HCEC 1CT (cell line): ENCODE measurements at regions not wholly inside any gene's neighbourhood (a gene's known extent, or its start where the extent isn't known, plus 50 kb on each side); places are given as distances from the start of the nearest gene placed in this dataset.

ENCODE experiments used
- DNase-seq: peaks from one replicate; pipeline ENCODE4 v3.0.0-alpha.2; 2017

DNA sequence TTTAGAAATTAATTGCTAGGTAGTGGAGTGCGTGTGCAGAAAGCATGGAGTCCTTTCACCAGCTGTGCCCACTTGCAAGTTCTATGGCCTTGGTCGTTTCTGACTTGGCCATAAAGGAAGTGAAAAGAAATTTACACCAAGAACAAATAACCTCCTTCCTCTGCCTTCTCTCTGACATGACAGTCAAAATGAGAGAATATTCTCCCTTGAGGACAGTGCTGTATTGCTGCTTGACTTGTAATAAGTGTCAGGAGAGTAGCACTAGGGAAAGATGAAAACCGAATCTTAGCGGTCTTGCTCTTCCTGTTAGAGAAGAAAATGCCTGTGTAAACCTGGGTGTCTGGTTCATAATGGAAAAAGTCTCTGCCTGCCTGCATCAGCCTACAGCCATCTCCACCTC lies 333.1 kb upstream of the RAG2 start:
- DNase-seq: no peak

DNA sequence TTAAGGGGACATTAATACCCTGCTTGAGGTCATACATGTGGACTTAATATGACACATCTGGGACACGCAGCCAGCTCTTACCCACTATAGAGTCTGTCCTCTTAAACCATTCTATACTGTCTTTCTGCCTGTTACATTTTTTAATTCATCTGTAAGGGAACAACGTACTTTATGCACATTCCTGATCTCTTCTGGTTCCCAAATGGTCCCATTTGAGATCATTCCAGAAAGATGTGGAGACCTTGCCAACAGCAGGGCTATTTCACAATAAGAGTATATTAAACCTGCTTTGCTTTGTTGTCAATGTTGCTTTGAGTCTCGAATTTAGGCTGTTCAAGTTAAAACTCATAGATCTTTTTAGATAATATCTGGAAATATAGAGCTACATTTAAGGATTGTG lies 332.2 kb upstream of the RAG2 start:
- DNase-seq: no peak

DNA sequence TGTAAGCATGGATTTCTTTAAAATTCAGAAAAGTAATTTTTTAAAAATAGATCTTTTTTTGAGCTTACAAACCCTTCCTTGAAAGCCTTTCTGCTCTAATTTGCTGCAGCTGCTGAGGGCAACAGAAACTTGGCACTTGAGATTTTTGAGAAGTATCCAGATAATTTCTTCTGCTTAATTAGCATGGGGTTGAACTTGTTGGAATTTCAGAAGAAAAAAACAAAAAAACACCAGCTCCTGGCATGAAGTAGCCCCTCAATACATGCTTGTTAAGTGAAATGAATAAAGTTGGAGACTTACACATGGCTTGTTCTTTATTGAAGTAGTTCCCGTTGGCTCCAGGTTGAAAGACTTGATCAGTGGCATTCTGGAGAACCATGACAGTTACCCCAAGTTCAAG lies 331.4 kb upstream of the RAG2 start:
- DNase-seq: no peak

DNA sequence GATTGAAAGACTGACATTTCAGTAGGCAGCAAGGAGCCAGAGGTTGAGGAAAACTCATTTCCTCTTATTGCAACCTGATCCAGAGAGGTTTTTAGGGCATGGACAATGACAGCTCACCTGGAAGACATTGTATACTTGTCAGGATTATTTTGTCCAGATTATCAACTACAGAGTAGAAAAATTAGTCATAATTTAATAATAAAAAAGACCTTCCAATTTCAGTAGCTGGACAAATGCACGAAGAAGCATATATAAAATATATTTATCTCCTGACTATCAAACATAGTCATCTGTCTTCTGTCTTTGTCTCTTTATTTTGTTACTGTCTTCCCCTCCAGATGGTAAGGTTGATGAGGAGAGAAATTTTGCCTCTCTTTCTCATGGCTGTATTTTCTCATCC lies 330.6 kb upstream of the RAG2 start:
- no peak for DNase-seq

DNA sequence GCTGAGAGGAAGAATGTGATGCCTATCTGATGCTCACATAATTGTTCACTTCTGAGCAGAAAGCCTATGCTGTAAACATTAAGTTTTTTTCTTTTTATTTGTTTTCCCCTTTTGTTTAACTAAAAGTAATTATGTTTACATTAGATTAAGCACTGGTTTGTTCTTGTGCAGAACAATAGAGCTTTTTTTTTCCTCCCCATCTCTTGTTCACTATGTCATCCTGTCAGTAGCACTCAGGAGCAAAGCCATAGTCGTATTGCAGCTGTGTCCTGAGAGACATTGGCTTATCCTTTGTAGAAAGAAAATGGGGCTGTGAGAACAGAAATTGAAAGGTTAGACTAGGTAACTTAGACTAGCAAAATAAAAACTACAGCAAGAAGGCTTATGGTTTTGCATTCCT lies 301.8 kb upstream of the RAG2 start:
- no peak for DNase-seq

DNA sequence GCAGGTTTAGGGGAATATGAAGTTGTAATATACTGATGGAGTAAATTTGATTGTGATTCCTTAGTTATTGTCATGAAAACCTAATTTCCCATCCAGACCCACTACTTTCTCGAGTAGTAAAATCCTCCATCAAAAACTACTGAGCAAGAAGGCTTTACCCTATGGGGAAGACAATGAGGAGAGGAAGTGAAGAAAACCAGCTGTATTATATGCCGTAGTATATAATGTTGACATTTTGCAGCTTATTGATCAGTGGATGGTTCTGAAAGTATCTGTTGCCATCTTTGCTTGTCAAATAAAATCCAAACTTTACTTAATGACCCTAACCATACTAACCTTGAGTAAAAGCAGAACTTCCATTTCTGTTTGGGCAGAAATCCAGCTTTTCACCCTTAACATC lies 292.8 kb upstream of the RAG2 start:
- DNase-seq: no peak

DNA sequence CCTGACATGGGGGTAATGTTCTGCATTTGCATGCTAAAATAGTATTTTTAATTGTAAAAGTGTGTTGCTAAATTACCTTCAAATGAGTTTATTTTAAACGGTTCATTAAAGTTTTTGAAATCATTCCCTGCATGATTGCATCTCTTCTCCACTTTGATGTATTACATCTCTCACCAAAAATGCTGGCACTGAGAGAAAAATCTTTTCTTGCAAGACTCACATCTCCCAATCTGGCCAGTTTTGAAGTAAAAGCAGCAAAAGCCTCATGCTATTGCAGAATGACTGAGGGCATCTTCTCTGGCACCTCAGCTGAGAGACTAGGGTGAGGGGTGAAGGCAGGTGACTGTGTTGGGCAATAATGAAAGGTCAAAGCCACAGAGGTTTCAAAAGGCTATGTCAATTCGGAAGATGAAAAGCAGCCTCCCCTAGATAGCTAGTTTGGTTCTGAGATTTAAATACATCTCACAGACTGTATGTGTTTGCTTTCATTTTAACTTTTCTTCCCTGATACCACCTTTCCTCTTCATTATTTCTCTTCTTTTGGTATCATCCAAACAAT lies 292.2 kb upstream of the RAG2 start:
- DNase-seq: no peak

DNA sequence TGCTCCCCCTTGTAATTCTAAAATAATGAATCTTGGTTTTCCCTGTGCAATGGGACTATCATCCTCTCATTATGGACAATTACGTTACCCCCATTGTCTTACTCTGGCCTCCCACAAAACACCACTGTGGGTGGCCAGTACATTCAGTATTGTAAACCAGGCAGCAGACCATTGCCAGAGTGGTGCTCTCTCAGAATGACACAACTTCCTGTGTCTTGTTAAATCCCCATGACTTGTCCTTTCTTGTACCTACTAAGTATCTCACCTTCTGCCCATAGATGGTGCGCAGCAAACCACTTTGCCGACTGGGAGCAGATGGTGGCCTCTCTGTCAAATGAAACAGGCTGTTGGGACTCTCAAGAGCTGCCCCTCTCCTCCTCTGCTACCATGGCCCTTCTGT lies 287.1 kb upstream of the RAG2 start:
- no peak for DNase-seq

DNA sequence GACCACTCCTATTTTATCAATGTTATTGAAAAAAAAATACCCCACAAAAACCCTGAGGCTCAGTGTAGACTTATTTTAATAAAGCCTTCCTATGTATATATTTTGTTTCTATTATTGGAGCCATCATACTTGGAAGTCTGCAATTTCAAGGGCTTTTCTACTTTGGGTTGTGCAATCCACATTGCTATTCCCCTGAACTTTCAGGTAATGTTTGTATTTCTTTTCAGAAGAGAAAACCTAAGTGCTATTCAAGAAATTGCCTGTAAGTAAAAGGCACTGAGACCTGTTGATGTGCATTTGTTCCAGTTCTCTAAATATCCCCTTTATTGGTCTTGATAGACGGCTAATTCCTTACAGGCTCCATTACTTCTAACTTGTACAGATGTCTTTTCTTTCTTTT lies 280.7 kb upstream of the RAG2 start:
- DNase-seq: no peak

DNA sequence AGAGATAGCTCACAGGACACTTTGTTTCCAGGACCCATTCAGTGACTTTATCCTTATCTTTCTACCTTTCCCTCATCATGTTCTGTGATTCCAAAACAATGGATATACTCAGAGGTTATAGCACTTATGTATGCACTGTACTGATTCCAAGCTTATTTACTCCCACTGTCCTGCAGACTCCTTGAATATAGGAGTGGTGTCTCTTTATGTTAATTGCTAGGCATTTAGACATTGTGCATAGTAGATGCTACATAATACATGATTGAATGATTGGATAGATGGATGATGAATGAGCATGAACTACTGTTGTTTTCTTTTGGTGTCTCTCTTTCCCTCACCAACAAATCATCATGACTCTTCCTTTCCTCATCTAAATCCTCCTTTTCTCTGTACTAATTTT lies 279.1 kb upstream of the RAG2 start:
- no peak for DNase-seq

DNA sequence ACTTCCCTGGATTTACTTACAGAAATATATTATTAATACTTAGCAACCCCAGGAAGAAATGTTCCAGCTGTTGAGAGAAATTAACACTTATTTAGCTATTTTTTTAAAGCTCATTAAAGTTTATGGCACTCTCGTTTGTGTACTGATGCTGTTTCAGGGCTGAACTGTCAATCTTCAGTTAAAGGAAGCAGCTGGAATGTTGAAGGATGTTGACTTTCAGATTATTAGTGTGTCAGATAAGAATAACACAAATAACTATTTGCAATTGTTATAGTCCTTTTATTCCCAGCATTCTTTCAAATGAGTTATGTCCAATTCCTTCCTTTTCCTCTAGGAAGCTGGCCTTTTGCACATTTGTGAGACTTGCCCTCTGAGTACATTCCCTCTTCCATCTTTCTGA lies 278.2 kb upstream of the RAG2 start:
- DNase-seq: no peak

DNA sequence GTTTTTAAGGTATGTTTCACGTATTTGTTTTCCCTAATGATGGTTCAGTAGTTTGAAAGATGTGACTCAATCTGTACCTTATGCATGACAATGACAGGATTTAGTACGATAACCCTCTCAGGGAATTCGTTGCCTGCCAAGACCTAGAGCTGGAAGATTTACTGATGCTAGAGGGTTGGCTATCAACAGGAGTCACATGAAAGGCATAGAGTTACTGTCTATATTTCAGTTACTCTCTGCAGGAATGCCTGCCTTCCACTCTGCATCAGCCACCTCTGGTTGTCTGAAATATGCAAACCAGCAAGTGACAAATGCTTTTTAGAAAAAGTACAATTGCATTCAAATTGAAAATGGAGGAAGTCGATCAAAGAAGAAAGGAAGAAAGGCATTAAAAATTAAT lies 276.3 kb upstream of the RAG2 start:
- DNase-seq: no peak

DNA sequence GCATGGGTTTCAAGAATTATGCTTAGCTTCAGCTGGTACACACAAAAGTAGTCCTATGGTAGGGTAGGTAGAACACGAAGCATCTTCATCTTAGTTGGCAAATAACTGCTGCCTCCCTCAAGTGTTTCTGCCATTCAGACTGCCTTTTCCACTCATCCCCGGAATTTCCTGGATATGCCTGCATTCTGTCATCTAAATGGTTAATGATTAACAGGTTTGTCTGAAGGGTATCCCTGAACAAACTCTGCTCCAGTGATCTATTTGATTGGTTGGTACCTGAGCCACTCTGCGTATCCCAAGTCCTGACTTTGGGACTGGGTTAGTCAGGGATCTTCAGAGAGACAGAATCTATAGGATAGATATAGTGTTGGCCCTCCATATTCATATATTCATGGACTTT lies 272.3 kb upstream of the RAG2 start:
- DNase-seq: no peak

DNA sequence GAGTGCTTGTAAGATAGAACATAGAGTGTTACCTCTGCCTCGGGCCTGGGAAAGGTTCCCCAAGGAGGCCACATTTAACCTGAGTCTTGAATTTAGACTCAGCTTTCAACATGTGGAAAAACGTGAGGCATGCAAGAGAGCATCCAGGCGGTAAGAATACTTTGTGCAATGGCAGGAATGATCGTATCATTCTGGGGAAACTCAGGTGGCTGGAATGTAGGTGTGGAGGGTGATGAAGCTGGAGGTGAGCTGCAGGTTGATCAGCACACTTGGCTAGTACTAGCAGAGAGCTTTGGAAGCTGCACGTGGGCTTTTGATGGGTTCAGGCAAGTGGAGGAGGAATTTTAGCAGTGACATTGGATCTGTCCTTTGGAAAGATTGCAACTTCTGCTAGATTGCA lies 270.3 kb upstream of the RAG2 start:
- DNase-seq: no peak

DNA sequence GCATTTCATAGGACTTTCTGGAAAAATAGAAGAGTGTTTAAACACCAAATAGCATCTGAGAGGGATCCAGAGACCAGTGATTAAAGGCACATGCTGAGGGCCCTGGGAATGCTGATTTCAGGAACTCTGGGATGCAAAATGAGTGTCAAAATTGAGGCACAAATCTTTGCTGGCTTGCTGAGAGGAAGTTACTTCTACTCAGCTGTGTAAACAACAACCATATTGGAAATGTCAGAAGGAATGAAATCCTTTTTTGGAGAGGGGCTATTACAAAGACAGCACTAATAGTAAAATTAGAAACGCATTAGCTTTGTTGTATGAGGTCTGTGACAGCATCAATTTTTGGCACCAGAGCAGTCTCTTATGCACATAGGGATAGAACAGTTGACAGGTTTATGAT lies 267.8 kb upstream of the RAG2 start:
- no peak for DNase-seq

DNA sequence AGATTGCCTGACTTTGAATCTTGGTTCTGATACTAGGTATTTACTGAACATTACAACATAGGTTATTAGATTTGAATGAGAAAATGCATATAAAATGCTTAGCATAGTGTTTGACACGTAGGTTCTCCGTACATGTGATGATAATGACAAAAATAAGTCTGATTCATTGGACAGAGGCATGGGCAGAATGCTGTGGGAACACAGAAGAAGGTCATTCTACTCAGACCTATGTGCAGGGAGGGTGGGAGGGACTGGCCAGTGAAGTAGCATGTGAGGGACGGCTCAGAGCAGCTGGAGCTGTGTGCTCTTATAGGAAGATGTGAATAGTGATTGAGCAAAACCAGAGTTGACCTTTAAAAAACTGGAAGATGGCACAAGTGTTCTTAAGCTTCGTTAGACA lies 256.8 kb upstream of the RAG2 start:
- no peak for DNase-seq

DNA sequence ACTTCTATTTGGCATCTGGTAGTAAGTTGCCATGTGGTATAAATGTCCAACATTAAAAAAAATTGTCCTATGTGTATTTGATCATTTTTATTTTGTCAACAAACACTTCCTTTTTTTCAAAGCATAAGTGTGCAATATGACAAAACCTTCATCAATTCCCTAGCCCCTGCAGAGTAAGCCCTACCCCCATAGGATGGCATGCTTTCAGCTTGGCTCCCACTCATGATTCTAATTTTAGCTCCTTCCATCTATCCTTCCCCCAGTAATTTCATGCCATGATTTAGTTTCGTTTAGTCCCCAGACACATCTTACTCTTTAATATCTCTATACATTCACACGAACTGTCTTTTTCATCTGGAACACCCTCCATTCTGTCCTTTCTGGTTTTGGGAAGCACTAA lies 250.6 kb upstream of the RAG2 start:
- DNase-seq: no peak

DNA sequence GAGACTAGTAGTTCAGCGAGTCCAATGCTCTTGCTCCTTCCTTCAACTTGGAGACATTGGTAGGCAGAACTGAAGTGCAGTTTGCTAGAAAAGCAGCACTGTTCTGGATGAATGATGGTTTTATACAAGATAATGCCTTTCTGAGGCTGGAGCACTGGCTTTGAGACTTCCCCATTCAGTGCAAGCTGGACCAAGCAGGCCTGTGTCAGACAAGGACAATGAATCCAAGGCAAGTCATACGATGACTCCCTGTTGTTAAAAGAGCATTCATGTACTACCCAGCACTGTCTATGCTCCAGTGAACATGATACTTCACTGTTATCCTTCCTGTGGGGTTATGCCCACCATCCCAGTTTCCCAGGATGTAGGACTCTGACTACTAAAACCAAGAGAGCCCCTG lies 242.3 kb upstream of the RAG2 start:
- DNase-seq: no peak

DNA sequence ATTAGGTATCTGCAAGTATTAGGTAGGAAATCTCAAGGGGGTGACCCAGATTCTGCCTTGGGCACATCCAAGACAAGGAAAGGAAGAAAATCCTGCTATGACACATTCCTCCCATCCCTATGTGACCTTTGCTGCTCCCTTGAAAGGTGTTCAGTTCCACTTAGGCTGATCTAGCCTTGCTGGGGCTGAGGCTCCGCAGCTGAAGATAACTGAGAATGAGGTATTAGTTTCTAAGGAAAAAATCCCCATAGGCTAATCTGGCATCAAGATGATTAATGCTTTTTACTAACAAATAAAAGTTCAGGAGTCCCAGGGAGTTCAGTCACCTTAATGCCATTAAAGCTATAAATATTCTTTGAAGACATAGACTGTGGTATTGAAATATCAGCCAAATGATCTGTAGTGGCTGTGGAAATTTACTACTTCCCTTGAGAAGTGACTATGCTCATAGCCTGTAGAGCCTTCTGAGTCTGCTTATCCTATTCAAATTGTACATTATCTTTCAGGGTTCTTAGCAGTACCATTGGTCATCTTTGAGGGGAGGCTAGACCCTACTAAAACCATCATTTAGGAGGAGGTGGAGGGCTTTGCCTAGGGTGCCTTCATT lies 239.9 kb upstream of the RAG2 start:
- no peak for DNase-seq

DNA sequence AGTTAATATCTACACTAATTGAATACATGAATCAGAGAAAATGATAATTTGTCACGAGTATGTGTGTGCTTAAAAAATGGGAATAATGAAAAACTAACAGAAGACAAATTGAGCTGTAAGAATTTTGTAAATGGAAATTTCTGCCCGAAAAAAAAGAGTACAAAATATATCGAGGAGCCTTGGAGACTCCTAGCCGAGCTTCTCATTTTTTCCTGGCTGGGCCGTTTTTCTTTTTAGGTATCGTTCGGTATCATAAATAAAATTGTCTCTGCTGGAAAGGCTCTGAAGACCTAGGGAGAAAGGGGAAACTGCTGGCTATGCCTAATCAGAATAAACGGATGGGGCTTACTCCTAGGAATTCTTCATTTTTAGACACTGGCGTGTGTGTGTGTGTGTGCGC lies 227.2 kb upstream of the RAG2 start:
- no peak for DNase-seq

DNA sequence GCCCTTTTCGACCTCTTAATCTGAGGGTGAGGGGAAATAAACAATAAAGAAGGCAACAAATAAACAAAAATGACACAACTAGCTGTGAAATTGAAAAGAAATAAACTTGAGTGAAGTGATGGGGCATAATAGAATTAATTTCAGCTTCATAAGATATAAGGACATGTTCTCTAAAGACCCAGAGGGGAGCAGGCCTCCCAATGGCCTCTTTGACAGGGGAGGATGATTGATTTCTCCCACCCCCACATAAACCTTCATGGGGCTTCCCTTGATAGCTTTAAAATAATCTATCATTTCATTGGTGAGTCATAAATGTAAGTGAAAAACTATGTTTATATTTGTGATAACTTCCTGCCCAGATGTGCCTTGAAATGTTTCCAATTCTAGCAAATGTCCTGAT lies 226.3 kb upstream of the RAG2 start:
- no peak for DNase-seq

DNA sequence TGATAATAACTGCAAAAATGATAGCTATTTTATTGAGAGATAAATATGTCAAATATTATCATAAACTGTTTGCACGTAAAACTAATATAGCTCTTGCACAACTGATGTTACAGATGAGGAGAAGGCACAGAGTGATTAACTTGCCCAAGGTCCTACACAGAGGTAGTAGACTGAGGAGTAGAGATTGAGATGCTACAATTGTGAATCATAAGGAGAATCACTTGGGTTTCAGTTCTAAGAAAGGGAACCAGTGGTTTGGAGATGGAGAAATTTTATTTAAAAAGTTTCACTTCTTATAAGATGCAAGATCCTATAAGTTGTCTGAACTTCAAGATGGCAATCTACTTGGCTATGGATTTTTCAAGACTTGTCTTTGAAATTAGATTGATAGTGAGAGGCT lies 224.8 kb upstream of the RAG2 start:
- no peak for DNase-seq

DNA sequence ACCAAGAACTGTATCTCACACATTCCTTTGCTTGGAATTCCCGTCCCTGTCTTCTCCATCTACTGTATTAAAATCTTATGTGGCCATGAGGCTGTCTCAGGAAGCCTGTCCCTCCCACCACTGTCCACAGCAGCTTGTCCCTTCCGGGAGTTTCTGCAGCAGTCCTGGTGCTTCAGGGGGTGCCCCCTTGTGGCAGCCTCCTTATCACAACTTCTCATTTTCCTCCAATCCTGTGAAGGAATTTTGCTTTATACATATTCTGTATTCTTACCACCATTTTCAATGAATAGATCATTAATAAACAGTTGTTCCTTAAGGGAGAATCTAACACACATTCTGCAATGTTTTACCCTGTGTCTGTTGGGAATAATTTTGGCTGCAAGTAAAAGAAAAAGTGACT lies 220.4 kb upstream of the RAG2 start:
- no peak for DNase-seq

DNA sequence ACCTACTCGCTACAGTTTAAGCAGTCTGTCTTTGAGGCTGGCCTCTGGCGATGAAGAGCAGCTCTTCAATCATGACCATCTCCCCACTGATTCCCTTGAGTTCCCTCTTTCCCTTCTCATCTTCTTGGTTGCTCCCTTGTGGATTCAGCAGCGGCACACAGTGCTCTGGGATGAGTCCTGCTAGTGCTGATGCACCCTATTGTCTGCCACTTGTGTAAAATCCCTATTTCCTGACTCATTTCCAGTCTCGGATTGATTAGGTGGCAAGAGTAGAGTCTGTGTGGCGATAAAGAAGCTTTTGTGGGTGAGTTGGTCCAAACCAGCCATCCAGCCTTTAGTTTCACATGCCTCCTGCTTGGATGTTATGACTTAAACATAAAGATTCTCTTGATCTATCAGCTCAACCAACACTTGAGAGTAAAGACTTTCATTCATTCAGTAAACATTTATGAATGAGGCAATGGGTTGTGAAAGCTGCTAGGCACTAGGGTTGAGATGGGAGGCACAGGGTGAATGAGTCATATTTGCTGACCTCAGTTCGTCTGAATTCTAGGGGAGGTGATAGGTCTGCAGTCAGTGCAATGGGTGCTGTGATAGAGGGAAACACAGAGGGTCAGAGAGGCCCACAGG lies 219.4 kb upstream of the RAG2 start:
- DNase-seq: no peak

DNA sequence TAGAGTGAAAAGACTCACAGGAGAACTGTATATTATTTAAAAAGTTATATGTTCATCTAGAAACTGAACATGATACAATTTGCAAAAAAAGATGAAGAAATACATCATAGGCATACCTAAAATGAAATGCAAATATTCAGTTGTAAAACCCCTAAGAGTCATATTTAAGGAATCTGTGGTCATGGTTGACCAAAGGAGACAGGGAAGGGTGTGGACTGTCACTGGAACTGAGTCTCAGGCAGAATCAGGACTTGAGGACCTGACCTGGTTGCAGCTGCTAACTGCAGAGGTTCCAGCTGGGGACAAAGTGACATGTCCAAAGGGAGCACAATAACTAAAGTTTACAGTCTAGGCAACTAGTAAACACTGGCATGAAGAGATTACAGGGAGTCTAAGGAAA lies 211.3 kb upstream of the RAG2 start:
- no peak for DNase-seq
